SK-N-MC (cell line): ENCODE measurements at regions not wholly inside any gene's neighbourhood (a gene's known extent, or its start where the extent isn't known, plus 50 kb on each side); places are given as distances from the start of the nearest gene placed in this dataset.

Experiments
- EZH2 ChIP-seq: fragments of 200-600 bp; sonication (generic); IDR thresholded peaks from one replicate; pipeline ENCODE4 v1.6.1; 2017; ENCODE audit warnings: antibody characterized with exemption
- POLR2AphosphoS5 ChIP-seq: IDR thresholded peaks from 2 replicates; pipeline ENCODE4 v1.6.1; 2012; ENCODE audit warnings: mild to moderate bottlenecking, low read depth, low read length, borderline replicate concordance

DNA sequence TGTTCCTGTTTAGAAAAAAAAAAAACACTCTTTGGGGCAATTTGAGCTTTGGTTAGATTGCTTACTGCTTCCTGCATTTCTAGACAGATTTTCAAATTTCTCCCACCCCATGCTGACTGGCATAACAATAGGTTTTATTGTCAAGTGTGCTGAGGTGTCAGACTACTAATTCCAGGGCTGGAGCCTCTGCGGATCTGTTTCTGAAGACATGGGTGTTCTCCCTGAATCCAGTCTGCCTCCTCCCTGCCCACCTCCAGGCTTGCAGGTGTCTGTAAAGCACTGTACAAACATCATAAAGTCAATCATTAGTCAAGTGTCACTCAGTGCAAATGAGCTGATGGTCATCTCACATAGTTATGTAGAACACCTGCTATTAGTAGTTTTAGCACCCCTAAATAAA, 292.4 kb downstream of the GATA3 start:
- no peak for TF ChIP-seq POLR2AphosphoS5
- TF ChIP-seq EZH2: no peak
